ENCODE measurements at regions not wholly inside any gene's neighbourhood (a gene's known extent, or its start where the extent isn't known, plus 50 kb on each side); places are given as distances from the start of the nearest gene placed in this dataset.

- CTCF ChIA-PET: interaction anchor here (2.0 kb wide), 1 partner anchor 14 kb away, joined by 5 read pairs; no protein-coding TSS in a partner anchor
- DNase-seq (ENCODE audit: extremely low spot score): no peak
- POLR2A ChIA-PET: no interaction called here
- TF ChIP-seq, protein P1, sequence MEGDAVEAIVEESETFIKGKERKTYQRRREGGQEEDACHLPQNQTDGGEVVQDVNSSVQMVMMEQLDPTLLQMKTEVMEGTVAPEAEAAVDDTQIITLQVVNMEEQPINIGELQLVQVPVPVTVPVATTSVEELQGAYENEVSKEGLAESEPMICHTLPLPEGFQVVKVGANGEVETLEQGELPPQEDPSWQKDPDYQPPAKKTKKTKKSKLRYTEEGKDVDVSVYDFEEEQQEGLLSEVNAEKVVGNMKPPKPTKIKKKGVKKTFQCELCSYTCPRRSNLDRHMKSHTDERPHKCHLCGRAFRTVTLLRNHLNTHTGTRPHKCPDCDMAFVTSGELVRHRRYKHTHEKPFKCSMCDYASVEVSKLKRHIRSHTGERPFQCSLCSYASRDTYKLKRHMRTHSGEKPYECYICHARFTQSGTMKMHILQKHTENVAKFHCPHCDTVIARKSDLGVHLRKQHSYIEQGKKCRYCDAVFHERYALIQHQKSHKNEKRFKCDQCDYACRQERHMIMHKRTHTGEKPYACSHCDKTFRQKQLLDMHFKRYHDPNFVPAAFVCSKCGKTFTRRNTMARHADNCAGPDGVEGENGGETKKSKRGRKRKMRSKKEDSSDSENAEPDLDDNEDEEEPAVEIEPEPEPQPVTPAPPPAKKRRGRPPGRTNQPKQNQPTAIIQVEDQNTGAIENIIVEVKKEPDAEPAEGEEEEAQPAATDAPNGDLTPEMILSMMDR (IDR thresholded peaks at IDR 0.05; ENCODE audit: control extremely low read depth, extremely low read depth, low read depth, missing control alignments): no peak
Measured at GRCh38 chr5:87155106-87155505, 112.6 kb upstream of the RASA1 start.

- ChIA-PET POLR2A (no interaction called here), CTCF (no interaction called here)
- no peak for DNase-seq (ENCODE audit: extremely low spot score)
- TF ChIP-seq, protein P1 (IDR thresholded peaks at IDR 0.05; ENCODE audit: control extremely low read depth, extremely low read depth, low read depth, missing control alignments): no peak
Measured at GRCh38 chr5:87156631-87157030, 111.1 kb upstream of the RASA1 start.

GRCh38 chr5:87164409-87164808 is 103.3 kb upstream of the RASA1 start:
- TF ChIP-seq, protein P1 (IDR thresholded peaks at IDR 0.05; ENCODE audit: control extremely low read depth, extremely low read depth, low read depth, missing control alignments): no peak
- POLR2A ChIA-PET: no interaction called here
- CTCF ChIA-PET: interaction anchor here (0.8 to 1.2 kb wide), 2 partner anchors 25 to 90 kb away, joined by 3 to 4 read pairs; no protein-coding TSS in a partner anchor
- DNase-seq (ENCODE audit: extremely low spot score): no peak

GRCh38 chr5:87169300-87169991 is 98.2 kb upstream of the RASA1 start:
- DNase-seq (ENCODE audit: extremely low spot score): no peak
- ChIA-PET POLR2A (no interaction called here), CTCF (interaction anchor here (1.0 to 1.5 kb wide), 2 partner anchors 13 to 15 kb away, joined by 3 to 5 read pairs; no protein-coding TSS in a partner anchor)
- TF ChIP-seq, protein P1 (IDR thresholded peaks at IDR 0.05; ENCODE audit: control extremely low read depth, extremely low read depth, low read depth, missing control alignments): no peak

DNA sequence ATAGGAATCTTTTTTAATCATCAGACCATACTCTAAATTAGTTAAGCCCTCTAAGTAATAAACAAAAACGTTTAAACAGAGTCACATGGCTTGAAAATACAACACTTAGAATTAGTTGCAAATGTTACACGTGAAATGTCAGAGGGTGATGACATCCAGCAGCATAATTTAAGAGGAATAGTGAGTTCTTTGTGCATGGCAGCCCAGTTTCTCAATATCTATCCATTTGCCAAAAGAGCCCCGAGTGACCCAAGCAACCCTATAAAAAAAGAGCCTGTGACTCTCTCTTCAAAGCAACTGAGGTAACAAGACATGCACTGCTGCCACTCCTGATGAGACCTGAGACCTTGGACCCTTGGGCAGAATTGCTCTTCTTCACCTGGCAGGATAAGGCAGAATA is 96.9 kb upstream of the RASA1 start:
- ChIA-PET POLR2A (no interaction called here), CTCF (no interaction called here)
- DNase-seq (ENCODE audit: extremely low spot score): no peak
- TF ChIP-seq, protein P1 (IDR thresholded peaks at IDR 0.05; ENCODE audit: control extremely low read depth, extremely low read depth, low read depth, missing control alignments): no peak

GRCh38 chr5:87182649-87183048 is 85.0 kb upstream of the RASA1 start:
- TF ChIP-seq, protein P1 (IDR thresholded peaks at IDR 0.05; ENCODE audit: control extremely low read depth, extremely low read depth, low read depth, missing control alignments): no peak
- ChIA-PET CTCF (interaction anchor here (0.7 to 1.3 kb wide), 4 partner anchors 13 to 44 kb away, joined by 3 read pairs; no protein-coding TSS in a partner anchor), POLR2A (no interaction called here)
- no peak for DNase-seq (ENCODE audit: extremely low spot score)
